Hepatocyte (in vitro differentiated cells): ENCODE measurements at regions not wholly inside any gene's neighbourhood (a gene's known extent, or its start where the extent isn't known, plus 50 kb on each side); places are given as distances from the start of the nearest gene placed in this dataset.

Source experiments
- EZH2 ChIP-seq: fragments of 200-600 bp; sonication (generic); IDR thresholded peaks from 2 replicates; pipeline ENCODE4 v1.6.1; 2016; ENCODE audit warnings: antibody characterized with exemption, mild to moderate bottlenecking, borderline replicate concordance
- TF ChIP-seq, protein P1 (sequence below): fragments of 200-600 bp; sonication (generic); IDR thresholded peaks from 2 replicates; pipeline ENCODE4 v1.5.1; 2016; ENCODE audit warnings: antibody characterized with exemption, mild to moderate bottlenecking; ENCODE audit not compliant: poor library complexity

- no peak for TF ChIP-seq EZH2
- TF ChIP-seq, protein P1, sequence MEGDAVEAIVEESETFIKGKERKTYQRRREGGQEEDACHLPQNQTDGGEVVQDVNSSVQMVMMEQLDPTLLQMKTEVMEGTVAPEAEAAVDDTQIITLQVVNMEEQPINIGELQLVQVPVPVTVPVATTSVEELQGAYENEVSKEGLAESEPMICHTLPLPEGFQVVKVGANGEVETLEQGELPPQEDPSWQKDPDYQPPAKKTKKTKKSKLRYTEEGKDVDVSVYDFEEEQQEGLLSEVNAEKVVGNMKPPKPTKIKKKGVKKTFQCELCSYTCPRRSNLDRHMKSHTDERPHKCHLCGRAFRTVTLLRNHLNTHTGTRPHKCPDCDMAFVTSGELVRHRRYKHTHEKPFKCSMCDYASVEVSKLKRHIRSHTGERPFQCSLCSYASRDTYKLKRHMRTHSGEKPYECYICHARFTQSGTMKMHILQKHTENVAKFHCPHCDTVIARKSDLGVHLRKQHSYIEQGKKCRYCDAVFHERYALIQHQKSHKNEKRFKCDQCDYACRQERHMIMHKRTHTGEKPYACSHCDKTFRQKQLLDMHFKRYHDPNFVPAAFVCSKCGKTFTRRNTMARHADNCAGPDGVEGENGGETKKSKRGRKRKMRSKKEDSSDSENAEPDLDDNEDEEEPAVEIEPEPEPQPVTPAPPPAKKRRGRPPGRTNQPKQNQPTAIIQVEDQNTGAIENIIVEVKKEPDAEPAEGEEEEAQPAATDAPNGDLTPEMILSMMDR = no peak
These were observed 199.8 kb downstream of the TMX1 start for GRCh38 chr14:51439896-51440295.
